EL (cell line): ENCODE measurements at regions not wholly inside any gene's neighbourhood (a gene's known extent, or its start where the extent isn't known, plus 50 kb on each side); places are given as distances from the start of the nearest gene placed in this dataset.
"Not testable (repeated sequence)": the region's sequence is repeated elsewhere in the genome, so short reads cannot be mapped to it uniquely, and the experiment has no call there.

Experiments used
- DNase-seq: peaks from one replicate; pipeline ENCODE4 v3.0.0-alpha.2; 2016

DNA sequence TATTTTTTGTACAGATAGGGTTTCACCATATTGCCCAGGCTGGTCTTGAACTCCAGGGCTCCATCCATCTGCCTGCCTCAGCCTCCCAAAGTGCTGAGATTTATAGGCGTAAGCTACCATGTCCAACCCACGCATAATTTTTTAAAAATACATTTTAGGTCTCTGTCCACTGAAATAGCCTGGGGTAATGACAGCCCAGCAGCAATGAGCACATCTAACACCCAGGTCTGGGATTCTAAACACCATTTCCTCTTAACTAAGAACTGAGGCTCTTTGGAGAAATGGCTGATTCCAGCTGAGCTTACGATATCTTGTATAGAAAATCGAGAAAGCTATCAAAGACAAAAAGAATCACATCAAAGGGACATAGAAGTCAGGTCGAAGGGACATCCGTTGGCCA is 245.3 kb downstream of the PARN start:
- DNase-seq: no peak

DNA sequence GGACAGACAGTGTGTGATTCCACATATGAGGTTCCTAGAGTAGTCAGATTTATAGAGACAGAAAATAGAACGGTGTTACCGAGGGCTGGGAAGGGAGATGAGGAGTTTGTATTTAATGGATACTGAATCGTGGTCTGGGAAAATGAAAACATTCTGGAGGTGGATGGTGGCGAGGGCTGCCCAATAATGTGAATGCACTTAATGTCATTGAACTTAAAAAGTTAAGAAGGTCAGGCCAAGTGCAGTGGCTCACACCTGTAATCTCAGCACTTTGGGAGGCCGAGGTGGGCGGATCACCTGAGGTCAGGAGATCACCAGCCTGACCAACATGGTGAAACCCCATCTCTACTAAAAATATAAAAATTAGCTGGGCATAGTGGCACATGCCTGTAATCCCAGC is 246.2 kb downstream of the PARN start:
- not testable (repeated sequence) for DNase-seq

DNA sequence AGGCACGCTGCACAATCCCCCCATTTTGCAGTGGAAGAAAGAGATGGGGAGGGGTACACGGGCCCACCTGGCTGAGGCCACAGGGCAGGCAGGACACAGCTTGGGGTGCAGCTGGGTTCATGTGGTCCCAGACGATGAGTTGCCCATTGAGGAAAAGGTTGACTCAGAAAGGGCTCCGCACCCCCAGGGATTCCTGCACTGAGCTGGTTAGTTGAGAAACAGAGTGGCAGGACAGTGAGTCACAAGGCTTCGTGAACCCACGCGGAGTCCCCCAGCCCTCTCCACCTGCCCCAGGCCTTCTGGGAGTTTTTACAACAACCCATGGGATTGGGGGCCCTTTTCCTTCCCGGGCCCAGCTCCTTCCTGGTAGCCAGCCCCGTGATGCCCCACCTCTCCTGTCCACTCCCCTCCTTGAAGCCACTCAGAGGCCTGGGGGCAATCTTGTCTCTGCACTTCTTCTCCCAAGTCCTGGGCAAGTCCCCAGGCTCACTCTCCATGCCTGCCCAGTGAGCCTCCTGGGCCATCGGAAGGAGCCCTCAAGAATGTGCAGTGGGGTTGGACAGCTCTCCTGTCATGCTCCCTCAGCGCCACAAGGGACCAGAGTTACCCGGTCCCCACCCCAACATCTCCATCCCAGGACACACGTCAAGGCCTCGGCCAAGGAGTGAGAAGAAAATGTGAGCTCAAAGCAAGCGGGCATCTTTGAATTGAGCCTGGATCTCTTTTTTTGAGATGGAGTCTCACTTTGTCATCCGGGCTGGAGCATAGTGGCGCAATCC is 251.2 kb downstream of the PARN start:
- peak; percentile 83 for DNase-seq

- DNase-seq: peak; percentile 73
Measured at GRCh38 chr16:14378131-14378551, 251.9 kb downstream of the PARN start.

GRCh38 chr16:14377326-14377725 is 252.7 kb downstream of the PARN start:
- peak; percentile 62 for DNase-seq

GRCh38 chr16:14375132-14375491 is 254.9 kb downstream of the PARN start:
- DNase-seq: peak; percentile 32

DNA sequence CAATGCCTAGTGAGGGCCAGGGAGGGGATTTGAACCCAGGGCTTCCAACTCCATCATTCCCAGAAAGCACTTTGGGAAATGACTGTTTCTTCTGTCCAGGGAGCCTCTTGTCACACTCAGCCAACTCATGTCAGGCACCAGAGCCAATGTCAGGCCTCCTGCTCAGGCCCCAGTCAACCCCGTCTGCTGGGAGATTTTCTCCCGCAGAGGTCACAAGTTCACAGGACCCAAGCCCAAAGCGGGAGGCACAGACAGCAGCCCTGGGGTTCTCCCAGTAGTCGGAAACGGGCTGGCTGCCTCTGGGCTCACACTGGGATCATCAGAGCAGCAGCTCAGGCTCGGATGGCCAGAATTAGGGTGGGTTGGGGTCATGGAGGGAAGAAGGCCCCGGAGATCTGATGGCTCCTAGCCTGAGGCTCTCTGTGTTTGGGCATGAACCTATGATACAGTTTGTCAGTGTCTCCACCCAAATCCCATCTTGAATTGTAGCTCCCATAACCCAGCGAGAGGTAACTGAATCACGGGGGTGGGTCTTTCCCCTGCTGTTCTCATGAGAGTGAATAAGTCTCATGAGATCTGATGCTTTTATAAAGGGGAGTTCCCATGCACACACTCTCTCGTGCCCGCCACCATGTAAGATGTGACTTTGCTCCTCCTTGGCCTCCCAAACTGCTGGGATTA is 255.5 kb downstream of the PARN start:
- DNase-seq: no peak

- DNase-seq: no peak
Measured at GRCh38 chr16:14373896-14374295, 256.2 kb downstream of the PARN start.

GRCh38 chr16:14373406-14373805 is 256.7 kb downstream of the PARN start:
- no peak for DNase-seq

DNA sequence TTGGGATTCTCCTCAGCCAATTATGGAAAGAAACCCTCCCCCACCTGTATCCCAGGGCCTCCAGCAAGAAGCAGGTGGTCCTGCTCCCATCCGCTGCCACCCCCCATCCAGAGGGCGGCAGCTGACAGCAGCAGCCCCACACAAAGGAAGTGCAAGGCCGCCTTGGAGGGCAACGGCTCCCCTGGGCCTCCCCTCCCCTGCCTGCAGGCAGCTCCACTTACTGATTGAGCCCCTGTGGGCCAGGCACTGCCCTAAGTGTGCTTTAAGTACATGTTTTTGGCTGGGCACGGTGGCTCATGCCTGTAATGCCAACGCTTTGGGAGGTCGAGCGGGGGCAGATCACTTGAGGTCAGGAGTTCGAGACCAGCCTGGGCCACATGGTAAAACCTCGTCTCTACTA is 257.6 kb downstream of the PARN start:
- DNase-seq: no peak

DNA sequence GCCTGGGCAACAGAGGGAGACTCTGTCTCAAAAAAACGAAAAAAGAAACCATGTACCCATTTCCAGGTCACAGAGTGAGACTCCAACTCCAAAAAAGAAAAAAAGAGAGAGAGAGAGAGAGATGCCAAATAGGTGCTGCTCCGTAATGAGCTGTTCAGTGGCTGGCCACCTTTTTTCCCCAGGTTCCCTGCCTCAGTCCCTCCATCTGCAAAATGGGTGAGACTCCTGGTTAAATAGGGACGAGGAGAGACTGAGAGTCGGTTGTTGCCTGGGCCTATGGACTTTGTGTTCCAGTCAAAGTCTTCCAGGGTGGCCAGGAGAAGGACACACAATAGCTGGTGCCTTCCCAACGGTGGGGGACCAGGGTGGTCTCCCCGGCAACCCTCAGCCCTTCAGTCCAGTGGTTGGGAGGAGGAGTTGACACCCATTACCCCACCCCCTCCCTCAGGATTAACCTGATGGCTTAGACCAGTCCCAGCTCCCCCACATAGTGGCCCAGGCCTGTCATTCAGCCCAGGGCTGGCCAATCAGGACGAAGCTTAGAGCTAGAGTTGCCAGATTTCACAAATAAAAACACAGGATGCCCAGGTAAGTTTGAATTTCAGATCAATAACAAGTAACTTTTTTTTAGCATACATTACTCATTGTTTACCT is 258.2 kb downstream of the PARN start:
- DNase-seq: no peak

DNA sequence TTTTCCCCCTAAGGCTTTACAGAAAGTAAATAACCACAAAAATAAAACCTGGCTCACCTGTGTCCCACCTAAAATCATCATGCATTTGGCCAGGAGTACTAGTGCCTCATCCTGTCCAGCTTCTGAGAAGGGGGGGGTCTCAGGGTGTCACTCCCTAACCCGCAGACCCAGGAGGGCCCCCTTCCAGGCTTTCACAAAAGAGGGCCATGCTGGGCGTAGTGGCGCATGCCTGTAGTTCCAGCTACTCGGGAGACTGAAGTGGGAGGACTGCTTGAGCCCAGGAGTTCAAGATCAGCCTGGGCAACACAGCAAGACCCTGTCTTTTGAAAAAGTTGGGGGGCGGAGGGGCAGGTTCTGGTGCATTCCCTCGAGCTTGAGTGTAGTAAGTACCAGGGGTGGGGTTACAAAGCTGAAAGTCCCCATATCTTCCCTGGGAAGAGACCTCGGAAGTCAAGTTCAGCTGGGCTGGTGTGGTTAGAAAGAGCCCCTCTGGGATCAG is 259.3 kb downstream of the PARN start:
- DNase-seq: no peak

DNA sequence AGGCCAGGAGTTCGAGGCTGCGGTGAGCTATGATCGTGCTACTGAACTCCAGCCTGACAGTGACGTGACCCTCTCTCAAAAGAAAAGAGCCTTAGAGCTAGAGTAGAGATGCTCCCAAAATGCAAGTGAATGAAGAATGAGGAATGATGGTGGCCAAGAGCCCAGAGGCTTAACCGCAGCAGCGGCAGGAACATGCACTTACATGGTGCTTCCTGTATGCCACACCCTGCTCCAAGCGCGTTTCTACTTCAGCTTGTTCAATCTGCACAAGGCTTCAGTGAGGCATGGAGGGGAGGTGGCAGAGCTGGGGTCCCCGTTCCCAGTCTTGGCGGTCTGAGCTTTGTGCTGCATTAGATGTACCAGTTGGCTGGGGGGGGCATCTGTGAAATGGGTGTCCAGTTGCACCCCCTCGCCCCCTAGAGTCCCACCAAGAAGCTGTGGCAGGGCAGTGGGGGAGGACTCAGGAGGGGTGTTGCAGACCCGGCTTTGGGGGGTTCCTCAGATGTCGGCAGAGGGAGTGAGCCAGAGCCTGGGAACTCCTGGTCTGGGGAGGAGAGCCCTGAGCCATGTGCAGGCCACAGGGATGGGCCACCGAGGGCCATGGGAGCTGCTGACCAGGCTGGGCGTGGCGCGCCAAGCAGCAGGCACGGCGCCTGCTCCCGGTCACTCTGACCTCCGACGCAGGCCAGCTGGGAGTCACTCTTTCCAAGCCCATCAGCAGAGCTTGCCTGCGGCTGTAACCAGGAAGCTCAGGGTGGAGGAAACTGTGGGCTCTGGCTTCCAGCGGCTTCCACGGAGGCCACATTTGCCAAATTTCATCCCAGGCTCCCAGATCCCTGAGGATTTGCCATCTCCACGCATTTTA is 260.1 kb downstream of the PARN start:
- DNase-seq: peak; percentile 30

DNA sequence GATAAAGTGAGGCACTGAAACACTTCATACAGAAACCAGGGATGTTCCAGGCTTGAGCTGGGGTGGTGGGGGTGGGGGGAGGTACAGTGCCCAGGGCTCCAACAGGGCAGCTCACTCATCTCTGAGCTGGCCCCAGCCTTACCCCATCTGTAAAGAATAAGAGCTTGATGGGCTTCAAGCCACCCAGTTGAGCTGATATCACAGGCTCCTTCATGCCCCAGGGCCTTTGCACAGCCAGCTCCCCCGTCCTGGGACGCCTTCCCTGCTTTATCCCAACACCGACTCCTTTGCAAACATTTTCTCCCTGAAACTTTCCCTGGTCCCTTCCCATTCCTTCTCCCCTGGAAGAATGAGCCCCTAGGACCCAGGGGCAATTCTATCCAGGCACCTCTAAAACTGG is 261.7 kb downstream of the PARN start:
- DNase-seq: no peak

DNA sequence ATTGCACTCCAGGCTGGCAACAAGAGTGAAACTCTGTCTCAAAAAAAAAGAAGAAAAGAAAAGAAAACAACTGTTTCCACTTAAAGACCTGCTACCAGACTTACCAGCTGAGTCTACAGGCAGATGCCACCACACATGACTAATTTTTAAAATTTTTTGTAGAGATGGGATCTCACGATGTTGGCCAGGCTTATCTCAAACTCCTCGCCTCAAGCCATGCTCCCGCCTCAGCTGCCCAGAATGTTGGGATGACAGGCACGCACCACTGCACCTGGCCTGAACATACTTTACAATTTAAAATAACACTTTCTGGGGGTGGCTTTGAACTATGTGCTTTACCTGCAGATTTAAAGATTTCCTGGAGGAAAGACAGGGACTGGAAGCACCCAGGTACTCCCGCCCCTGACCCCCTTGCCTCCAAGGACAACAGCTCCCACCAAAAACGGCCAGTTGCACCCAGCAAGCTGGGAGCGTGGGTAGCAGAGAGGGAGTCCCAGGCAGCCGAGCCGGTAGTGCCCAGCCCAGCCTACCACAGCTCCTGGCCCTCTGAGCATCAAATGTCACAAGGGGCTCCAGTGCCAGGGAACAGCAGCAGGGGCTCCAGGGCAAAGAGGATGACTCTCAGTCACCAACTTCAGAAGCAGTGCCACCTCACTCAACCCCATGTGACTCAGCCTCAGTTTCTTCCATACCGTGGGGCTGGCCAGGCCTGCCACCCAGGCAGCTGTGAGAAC is 262.9 kb downstream of the PARN start:
- DNase-seq: no peak

GRCh38 chr16:14366447-14366846 is 263.6 kb downstream of the PARN start:
- DNase-seq: no peak

GRCh38 chr16:14365200-14365851 is 264.7 kb downstream of the PARN start:
- peak; percentile 72 for DNase-seq

DNA sequence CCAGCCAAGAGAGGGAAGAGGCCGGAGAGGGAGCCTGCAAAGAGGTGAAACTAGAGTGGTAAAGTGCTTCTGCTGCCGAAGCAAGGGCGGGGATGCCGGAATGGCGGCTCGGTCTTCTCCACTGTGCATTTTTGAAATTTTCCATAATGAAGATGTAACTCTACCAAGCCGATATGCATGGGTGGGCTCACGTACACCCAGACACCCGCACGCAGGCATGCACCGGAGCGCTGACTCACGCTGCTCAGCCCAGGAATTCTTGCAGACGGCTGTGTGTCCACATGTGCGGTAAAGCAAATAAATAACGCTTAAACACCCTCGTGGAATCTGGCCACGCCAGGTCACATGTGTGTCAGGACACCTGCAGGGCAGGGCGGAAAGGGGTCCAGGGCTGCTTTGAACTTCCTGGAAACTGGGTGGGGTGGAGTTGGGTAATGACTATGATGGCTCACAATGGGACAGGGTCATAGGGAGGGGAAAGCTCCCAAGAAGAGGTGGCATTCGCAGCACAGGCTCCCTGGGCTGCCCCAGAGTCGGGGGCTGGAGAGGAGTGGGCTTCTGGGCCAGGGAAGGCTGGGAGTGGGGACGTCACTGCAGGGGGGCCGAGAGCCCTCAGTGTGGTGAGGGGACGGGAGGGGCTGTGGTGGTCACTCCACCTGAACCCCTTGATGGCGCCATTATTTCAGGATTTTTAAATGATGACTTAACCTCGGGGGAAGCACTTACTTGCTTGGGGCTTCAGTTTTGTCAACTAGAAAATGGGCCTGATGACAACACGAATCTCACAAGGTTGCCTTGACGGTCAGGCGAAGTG is 265.5 kb downstream of the PARN start:
- DNase-seq: peak; percentile 94

DNA sequence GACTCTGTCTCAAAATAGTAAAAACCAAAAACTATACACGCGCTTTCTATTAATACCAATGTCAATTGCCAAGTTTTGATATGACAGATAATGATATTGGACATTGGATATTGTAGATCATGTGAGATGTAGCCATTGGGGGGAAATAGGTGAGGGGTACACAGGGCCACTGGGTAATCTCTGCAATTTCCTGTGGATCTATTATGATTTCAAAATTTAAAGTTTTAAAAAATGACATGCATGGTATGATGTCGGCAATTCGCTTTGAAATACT is 266.0 kb downstream of the PARN start:
- DNase-seq: no peak

- DNase-seq: peak; percentile 78
Measured at GRCh38 chr16:14362774-14363371, 267.2 kb downstream of the PARN start.
